COR-L47 (cell line): ENCODE measurements at regions not wholly inside any gene's neighbourhood (a gene's known extent, or its start where the extent isn't known, plus 50 kb on each side); places are given as distances from the start of the nearest gene placed in this dataset.

Source experiments
- DNase-seq: peaks from one replicate; lab custom pipeline; 2025; lab: John Stamatoyannopoulos, UW

- DNase-seq: no peak
These were observed 317.1 kb downstream of the ARRDC4 start for GRCh38 chr15:98277602-98278001.

GRCh38 chr15:98280284-98280975 lies 319.9 kb downstream of the ARRDC4 start:
- no peak for DNase-seq

- no peak for DNase-seq
These were observed 320.6 kb downstream of the ARRDC4 start for GRCh38 chr15:98281130-98281529.

- no peak for DNase-seq
These were observed 322.3 kb downstream of the ARRDC4 start for GRCh38 chr15:98282656-98283332.

GRCh38 chr15:98286200-98286599 lies 325.7 kb downstream of the ARRDC4 start:
- no peak for DNase-seq

GRCh38 chr15:98286831-98287230 lies 326.3 kb downstream of the ARRDC4 start:
- no peak for DNase-seq

GRCh38 chr15:98288091-98288590 lies 327.6 kb downstream of the ARRDC4 start:
- DNase-seq: no peak

- no peak for DNase-seq
These were observed 329.2 kb downstream of the ARRDC4 start for GRCh38 chr15:98289747-98290146.

GRCh38 chr15:98292442-98293240 lies 332.1 kb downstream of the ARRDC4 start:
- DNase-seq: peak; percentile 43

- no peak for DNase-seq
These were observed 333.6 kb downstream of the ARRDC4 start for GRCh38 chr15:98294126-98294525.

GRCh38 chr15:98295101-98295759 lies 334.7 kb downstream of the ARRDC4 start:
- peak; percentile 68 for DNase-seq

GRCh38 chr15:98296653-98297052 lies 336.1 kb downstream of the ARRDC4 start:
- no peak for DNase-seq

GRCh38 chr15:98304371-98304770 lies 343.9 kb downstream of the ARRDC4 start:
- DNase-seq: no peak

GRCh38 chr15:98308117-98308516 lies 340.2 kb upstream of the IGF1R start:
- no peak for DNase-seq

- DNase-seq: peak; percentile 73
These were observed 336.7 kb upstream of the IGF1R start for GRCh38 chr15:98311566-98312188.

- no peak for DNase-seq
These were observed 335.4 kb upstream of the IGF1R start for GRCh38 chr15:98312913-98313312.

GRCh38 chr15:98315971-98316370 lies 332.4 kb upstream of the IGF1R start:
- no peak for DNase-seq

- no peak for DNase-seq
These were observed 326.4 kb upstream of the IGF1R start for GRCh38 chr15:98321896-98322295.

GRCh38 chr15:98322581-98322980 lies 325.8 kb upstream of the IGF1R start:
- no peak for DNase-seq

GRCh38 chr15:98324341-98324970 lies 323.9 kb upstream of the IGF1R start:
- no peak for DNase-seq

GRCh38 chr15:98326804-98327203 lies 321.5 kb upstream of the IGF1R start:
- DNase-seq: no peak
